ENCODE measurements at regions not wholly inside any gene's neighbourhood (a gene's known extent, or its start where the extent isn't known, plus 50 kb on each side); places are given as distances from the start of the nearest gene placed in this dataset.

DNA sequence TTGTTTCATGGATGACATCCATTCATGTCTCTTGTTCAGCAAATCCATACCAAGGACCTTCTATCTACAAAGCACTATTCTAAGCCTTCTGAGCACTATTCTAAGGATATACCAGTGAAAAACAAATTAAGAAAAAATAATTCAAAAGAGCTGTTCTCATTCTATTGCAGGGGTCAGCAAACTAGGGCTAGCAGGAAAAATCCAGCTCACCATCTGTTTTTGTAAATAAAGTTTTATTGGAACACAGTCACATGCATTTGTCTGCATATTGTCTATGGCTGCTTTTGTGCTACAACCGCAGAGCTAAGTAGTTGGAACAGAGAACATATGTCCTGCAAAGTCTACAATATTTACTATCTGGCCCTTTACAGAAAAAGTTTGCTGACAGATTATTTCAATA is 222.7 kb upstream of the DYNLRB2 start:
- TF ChIP-seq, protein P1, sequence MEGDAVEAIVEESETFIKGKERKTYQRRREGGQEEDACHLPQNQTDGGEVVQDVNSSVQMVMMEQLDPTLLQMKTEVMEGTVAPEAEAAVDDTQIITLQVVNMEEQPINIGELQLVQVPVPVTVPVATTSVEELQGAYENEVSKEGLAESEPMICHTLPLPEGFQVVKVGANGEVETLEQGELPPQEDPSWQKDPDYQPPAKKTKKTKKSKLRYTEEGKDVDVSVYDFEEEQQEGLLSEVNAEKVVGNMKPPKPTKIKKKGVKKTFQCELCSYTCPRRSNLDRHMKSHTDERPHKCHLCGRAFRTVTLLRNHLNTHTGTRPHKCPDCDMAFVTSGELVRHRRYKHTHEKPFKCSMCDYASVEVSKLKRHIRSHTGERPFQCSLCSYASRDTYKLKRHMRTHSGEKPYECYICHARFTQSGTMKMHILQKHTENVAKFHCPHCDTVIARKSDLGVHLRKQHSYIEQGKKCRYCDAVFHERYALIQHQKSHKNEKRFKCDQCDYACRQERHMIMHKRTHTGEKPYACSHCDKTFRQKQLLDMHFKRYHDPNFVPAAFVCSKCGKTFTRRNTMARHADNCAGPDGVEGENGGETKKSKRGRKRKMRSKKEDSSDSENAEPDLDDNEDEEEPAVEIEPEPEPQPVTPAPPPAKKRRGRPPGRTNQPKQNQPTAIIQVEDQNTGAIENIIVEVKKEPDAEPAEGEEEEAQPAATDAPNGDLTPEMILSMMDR (IDR thresholded peaks at IDR 0.05), result no peak
- Histone ChIP-seq H3K4me1 (ENCODE audit: insufficient read depth, low read length) (no peaks in the 10 kb centered on the region), H3K27ac (ENCODE audit: low read depth in 1 of 2, low read length in 2 of 2) (no peak overlapping the region), H3K4me3 (ENCODE audit: low read length) (no peak overlapping the region), H3K36me3 (ENCODE audit: insufficient read depth, low read length) (no peaks in the 10 kb centered on the region), H3K9me3 (ENCODE audit: control insufficient read depth in 1 of 2, insufficient read depth in 1 of 2, low read length in 2 of 2) (peaks cover 0 to 10% of the 10 kb centered on the region in 2 experiments), H3K27me3 (ENCODE audit: control insufficient read depth in 1 of 2, insufficient read depth in 2 of 2, low read length in 2 of 2) (peaks cover 0 to 11% of the 10 kb centered on the region in 2 experiments)
- Mint-ChIP-seq H3K27me3 (peaks cover 48% of the 10 kb centered on the region), H3K4me3 (no peak overlapping the region), H3K4me1 (ENCODE audit: low read depth) (no peaks in the 10 kb centered on the region), H3K36me3 (ENCODE audit: low read depth) (no peaks in the 10 kb centered on the region), H3K27ac (no peak overlapping the region), H3K9me3 (no peaks in the 10 kb centered on the region)
- DNase-seq, result no peak
- ChIA-PET POLR2A (no interaction called here), CTCF (interaction anchor here (0.5 kb wide), 1 partner anchor 1540 kb away, joined by 3 read pairs; no protein-coding TSS in a partner anchor)
- intact Hi-C loops (cut with DNase I, micrococcal nuclease), result no loop called here
- no peak for ATAC-seq (ENCODE audit: poor library complexity)

DNA sequence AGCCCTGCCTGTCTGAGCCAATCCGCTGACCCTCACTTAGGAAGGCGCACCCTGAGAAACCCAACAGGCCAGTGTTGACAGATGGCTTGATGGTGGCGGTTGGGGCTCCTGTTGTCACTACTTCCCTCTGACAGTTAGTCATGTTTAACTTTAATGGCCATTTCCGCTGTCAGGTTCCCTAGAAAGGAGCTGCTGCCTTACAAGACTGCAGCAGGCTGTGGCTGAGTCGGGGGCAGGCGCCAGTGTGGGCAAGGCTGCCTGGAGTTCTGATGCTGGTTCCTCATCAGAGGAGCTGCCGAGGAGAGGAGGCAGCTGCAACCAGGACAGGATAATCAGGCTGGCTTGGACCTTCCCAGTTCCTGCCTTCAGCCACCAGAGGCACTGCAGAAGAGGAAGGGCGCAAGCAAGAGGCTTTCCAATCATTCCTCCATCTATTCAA is 223.2 kb upstream of the DYNLRB2 start:
- Mint-ChIP-seq H3K4me3 (no peak overlapping the region), H3K9me3 (no peaks in the 10 kb centered on the region), H3K36me3 (ENCODE audit: low read depth) (no peaks in the 10 kb centered on the region), H3K4me1 (ENCODE audit: low read depth) (no peaks in the 10 kb centered on the region), H3K27ac (no peak overlapping the region), H3K27me3 (peaks cover 53% of the 10 kb centered on the region)
- TF ChIP-seq, protein P1 (IDR thresholded peaks at IDR 0.05), result no peak
- H3K27me3 ChIP-seq (ENCODE audit: control insufficient read depth in 1 of 2, insufficient read depth in 2 of 2, low read length in 2 of 2), result peaks cover 0 to 11% of the 10 kb centered on the region in 2 experiments
- DNase-seq (no peak), ATAC-seq (ENCODE audit: poor library complexity) (no peak)
- ChIA-PET CTCF (interaction anchor here (0.5 kb wide), 1 partner anchor 1540 kb away, joined by 3 read pairs; no protein-coding TSS in a partner anchor), POLR2A (no interaction called here)
- peaks cover 0 to 10% of the 10 kb centered on the region in 2 experiments for H3K9me3 ChIP-seq (ENCODE audit: control insufficient read depth in 1 of 2, insufficient read depth in 1 of 2, low read length in 2 of 2)
- H3K4me1 ChIP-seq (ENCODE audit: insufficient read depth, low read length), result no peaks in the 10 kb centered on the region
- intact Hi-C loops (cut with DNase I, micrococcal nuclease), result no loop called here
- H3K4me3 ChIP-seq (ENCODE audit: low read length), result no peak overlapping the region
- no peak overlapping the region for H3K27ac ChIP-seq (ENCODE audit: low read depth in 1 of 2, low read length in 2 of 2)
- no peaks in the 10 kb centered on the region for H3K36me3 ChIP-seq (ENCODE audit: insufficient read depth, low read length)

DNA sequence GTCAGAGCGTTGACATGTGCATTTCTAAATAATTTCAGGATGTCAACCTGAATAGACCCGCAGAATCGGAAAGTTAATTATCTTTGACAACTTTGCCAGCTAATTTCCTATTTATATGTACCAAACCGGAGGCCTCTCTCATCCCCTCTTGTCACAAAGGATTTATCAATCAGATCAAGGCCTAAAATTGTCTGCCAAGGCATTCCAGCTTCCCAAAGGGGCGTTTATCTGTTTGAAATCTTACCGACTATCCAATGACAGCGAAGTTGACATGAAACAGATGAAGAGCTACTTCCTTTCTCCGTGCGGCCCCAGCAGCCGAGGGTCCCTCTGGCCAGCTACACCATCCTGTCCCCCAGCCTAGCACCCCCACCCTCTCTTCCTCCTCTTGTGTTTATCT is 223.7 kb upstream of the DYNLRB2 start:
- CTCF ChIA-PET, result no interaction called here
- Histone ChIP-seq H3K4me1 (ENCODE audit: insufficient read depth, low read length) (no peaks in the 10 kb centered on the region), H3K36me3 (ENCODE audit: insufficient read depth, low read length) (no peaks in the 10 kb centered on the region), H3K4me3 (ENCODE audit: low read length) (no peak overlapping the region), H3K9me3 (ENCODE audit: control insufficient read depth in 1 of 2, insufficient read depth in 1 of 2, low read length in 2 of 2) (peaks cover 0 to 10% of the 10 kb centered on the region in 2 experiments), H3K27me3 (ENCODE audit: control insufficient read depth in 1 of 2, insufficient read depth in 2 of 2, low read length in 2 of 2) (peaks cover 0 to 11% of the 10 kb centered on the region in 2 experiments), H3K27ac (ENCODE audit: low read depth in 1 of 2, low read length in 2 of 2) (no peak overlapping the region)
- ATAC-seq (ENCODE audit: poor library complexity) (no peak), DNase-seq (no peak)
- POLR2A ChIA-PET, result no interaction called here
- no peaks in the 10 kb centered on the region for H3K4me1 Mint-ChIP-seq (ENCODE audit: low read depth)
- no peak overlapping the region for H3K4me3 Mint-ChIP-seq
- H3K9me3 Mint-ChIP-seq, result no peaks in the 10 kb centered on the region
- H3K36me3 Mint-ChIP-seq (ENCODE audit: low read depth), result no peaks in the 10 kb centered on the region
- H3K27me3 Mint-ChIP-seq, result peaks cover 55% of the 10 kb centered on the region
- no peak overlapping the region for H3K27ac Mint-ChIP-seq
- intact Hi-C loops (cut with DNase I, micrococcal nuclease), result no loop called here
- TF ChIP-seq, protein P1 (IDR thresholded peaks at IDR 0.05), result no peak

All from CD4-positive, alpha-beta T cell (primary cell).